BLaER1 treated with 17β-estradiol and CSF1 and Interleukin-3, amounts not matched to agents 10 nM and 100 nM (cell line): ENCODE measurements at regions not wholly inside any gene's neighbourhood (a gene's known extent, or its start where the extent isn't known, plus 50 kb on each side); places are given as distances from the start of the nearest gene placed in this dataset.
"Not testable (repeated sequence)": the region's sequence is repeated elsewhere in the genome, so short reads cannot be mapped to it uniquely, and the experiment has no call there.

Experiments
- H3K27ac ChIP-seq, 11 experiments: shearing (Covaris generic); formaldehyde crosslinking; 2 replicates each; pipeline ENCODE4 v1.8.1; 2022
- H3K27me3 ChIP-seq, 11 experiments: shearing (Covaris generic); formaldehyde crosslinking; 2 replicates each; pipeline ENCODE4 v1.8.1; 2022
- H3K36me3 ChIP-seq, 11 experiments: shearing (Covaris generic); formaldehyde crosslinking; 2 replicates each; pipeline ENCODE4 v1.8.1; 2022
- H3K4me1 ChIP-seq, 10 experiments: shearing (Covaris generic); formaldehyde crosslinking; 2 replicates each; pipeline ENCODE4 v1.8.1; 2022
- H3K4me2 ChIP-seq, 11 experiments: shearing (Covaris generic); formaldehyde crosslinking; 2 replicates each; pipeline ENCODE4 v1.8.1; 2022
- H3K4me3 ChIP-seq, 10 experiments: shearing (Covaris generic); formaldehyde crosslinking; 2 replicates each; pipeline ENCODE4 v1.8.1; 2022
- H3K9ac ChIP-seq, 11 experiments: shearing (Covaris generic); formaldehyde crosslinking; 2 replicates each; pipeline ENCODE4 v1.8.1; 2022
- H3K9me3 ChIP-seq, 11 experiments: shearing (Covaris generic); formaldehyde crosslinking; replicated peaks in 1 of 11; 2 replicates each; pipeline ENCODE4 v1.8.1; 2022
- H4K20me1 ChIP-seq, 11 experiments: shearing (Covaris generic); formaldehyde crosslinking; 2 replicates each; pipeline ENCODE4 v1.8.1; 2022
- Cebpa-rat ChIP-seq, 11 experiments: shearing (Covaris generic); IDR thresholded peaks; 2 replicates each; pipeline ENCODE4 v1.8.1; 2022

GRCh38 chr20:50357783-50358161, 152.4 kb upstream of the PTPN1 start:
- no peak overlapping the region for H3K9ac ChIP-seq
- H3K36me3 ChIP-seq, result no peaks in the 10 kb centered on the region
- H4K20me1 ChIP-seq, result no peaks in the 10 kb centered on the region
- peak overlapping the region in 5 of 11 experiments; percentile 35 to 58 (median 39); a peak in 4 of 22 replicates for H3K4me2 ChIP-seq
- H3K4me3 ChIP-seq, result no peak overlapping the region
- no peaks in the 10 kb centered on the region for H3K9me3 ChIP-seq
- no peak for TF ChIP-seq Cebpa-rat (IDR thresholded peaks at IDR 0.05)
- H3K4me1 ChIP-seq, result peaks cover 26 to 73% (median 52%) of the 10 kb centered on the region in 10 experiments
- H3K27me3 ChIP-seq, result no peaks in the 10 kb centered on the region
- no peak overlapping the region for H3K27ac ChIP-seq

GRCh38 chr20:50358166-50358565, 152.0 kb upstream of the PTPN1 start:
- no peaks in the 10 kb centered on the region for H3K27me3 ChIP-seq

GRCh38 chr20:50358971-50359370, 151.2 kb upstream of the PTPN1 start:
- peak overlapping the region in 10 of 11 experiments; percentile 5 to 44 (median 36); a peak in 12 of 22 replicates for H3K4me2 ChIP-seq
- peaks cover 22 to 73% (median 52%) of the 10 kb centered on the region in 10 experiments for H3K4me1 ChIP-seq
- H3K36me3 ChIP-seq, result no peaks in the 10 kb centered on the region
- H3K27me3 ChIP-seq, result no peaks in the 10 kb centered on the region
- H3K4me3 ChIP-seq, result no peak overlapping the region
- H3K9me3 ChIP-seq, result no peaks in the 10 kb centered on the region
- H3K27ac ChIP-seq, result peak overlapping the region in 2 of 11 experiments; percentile 18 to 20; a peak in 3 of 22 replicates
- TF ChIP-seq Cebpa-rat (IDR thresholded peaks at IDR 0.05), result no peak
- no peaks in the 10 kb centered on the region for H4K20me1 ChIP-seq
- H3K9ac ChIP-seq, result no peak overlapping the region; a peak in 1 of 22 replicates

More at GRCh38 chr20:50358166-50358565, 152.0 kb upstream of the PTPN1 start:
- Histone ChIP-seq H3K36me3 (no peaks in the 10 kb centered on the region), H3K4me3 (no peak overlapping the region), H3K27ac (peak overlapping the region in 2 of 11 experiments; percentile 1 to 40; a peak in 3 of 22 replicates), H3K4me2 (peak overlapping the region in 6 of 11 experiments; percentile 5 to 57 (median 38); a peak in 6 of 22 replicates), H3K4me1 (peaks cover 22 to 73% (median 52%) of the 10 kb centered on the region in 10 experiments), H3K9ac (peak overlapping the region in 1 of 11 experiments; percentile 19; a peak in 2 of 22 replicates), H4K20me1 (no peaks in the 10 kb centered on the region), H3K9me3 (no peaks in the 10 kb centered on the region)
- no peak for TF ChIP-seq Cebpa-rat (IDR thresholded peaks at IDR 0.05)

GRCh38 chr20:50359607-50360217, 150.5 kb upstream of the PTPN1 start:
- peaks cover 28 to 75% (median 59%) of the 10 kb centered on the region in 10 experiments for H3K4me1 ChIP-seq
- H3K36me3 ChIP-seq, result no peaks in the 10 kb centered on the region
- peak overlapping the region in 7 of 11 experiments; percentile 5 to 62 (median 41); a peak in 9 of 22 replicates for H3K4me2 ChIP-seq
- H3K27me3 ChIP-seq, result no peaks in the 10 kb centered on the region
- no peaks in the 10 kb centered on the region for H4K20me1 ChIP-seq
- no peak overlapping the region for H3K4me3 ChIP-seq
- no peak overlapping the region; a peak in 1 of 22 replicates for H3K9ac ChIP-seq
- H3K9me3 ChIP-seq, result no peaks in the 10 kb centered on the region
- no peak for TF ChIP-seq Cebpa-rat (IDR thresholded peaks at IDR 0.05)
- H3K27ac ChIP-seq, result peak overlapping the region in 3 of 11 experiments; percentile 20 to 43 (median 21); a peak in 5 of 22 replicates

- Histone ChIP-seq H3K27me3 (no peaks in the 10 kb centered on the region), H3K9me3 (no peaks in the 10 kb centered on the region)
Observed at GRCh38 chr20:50360218-50360672, 149.9 kb upstream of the PTPN1 start.

GRCh38 chr20:50360921-50361320, 149.3 kb upstream of the PTPN1 start:
- no peaks in the 10 kb centered on the region for H3K27me3 ChIP-seq
- H4K20me1 ChIP-seq, result no peaks in the 10 kb centered on the region
- no peak overlapping the region for H3K4me3 ChIP-seq
- TF ChIP-seq Cebpa-rat (IDR thresholded peaks at IDR 0.05), result no peak
- no peaks in the 10 kb centered on the region for H3K9me3 ChIP-seq
- H3K4me2 ChIP-seq, result peak overlapping the region; percentile 6 to 71 (median 50); a peak in 18 of 22 replicates
- H3K4me1 ChIP-seq, result peaks cover 40 to 82% (median 71%) of the 10 kb centered on the region in 10 experiments
- no peaks in the 10 kb centered on the region for H3K36me3 ChIP-seq
- peak overlapping the region in 7 of 11 experiments; percentile 8 to 32 (median 18); a peak in 4 of 22 replicates for H3K9ac ChIP-seq
- peak overlapping the region in 6 of 11 experiments; percentile 3 to 45 (median 24); a peak in 6 of 22 replicates for H3K27ac ChIP-seq

More at GRCh38 chr20:50360218-50360672, 149.9 kb upstream of the PTPN1 start:
- H3K4me3 ChIP-seq, result no peak overlapping the region
- no peaks in the 10 kb centered on the region for H3K36me3 ChIP-seq
- no peak for TF ChIP-seq Cebpa-rat (IDR thresholded peaks at IDR 0.05)
- peaks cover 33 to 77% (median 64%) of the 10 kb centered on the region in 10 experiments for H3K4me1 ChIP-seq
- H3K9ac ChIP-seq, result peak overlapping the region in 1 of 11 experiments; percentile 32; a peak in 1 of 22 replicates
- H3K4me2 ChIP-seq, result peak overlapping the region in 4 of 11 experiments; percentile 5 to 62 (median 44); a peak in 6 of 22 replicates
- peak overlapping the region in 2 of 11 experiments; percentile 3 to 45; a peak in 3 of 22 replicates for H3K27ac ChIP-seq
- no peaks in the 10 kb centered on the region for H4K20me1 ChIP-seq

- not testable (repeated sequence) for H3K27ac ChIP-seq, H3K9ac ChIP-seq, H3K27me3 ChIP-seq, H3K9me3 ChIP-seq, H4K20me1 ChIP-seq, H3K36me3 ChIP-seq, H3K4me2 ChIP-seq, H3K4me3 ChIP-seq
- H3K4me1 ChIP-seq, result peaks cover 44 to 83% (median 74%) of the 10 kb centered on the region in 10 experiments
Observed at GRCh38 chr20:50362177-50362576, 148.0 kb upstream of the PTPN1 start.

GRCh38 chr20:50363027-50363426, 147.2 kb upstream of the PTPN1 start:
- H3K4me3 ChIP-seq, result no peak overlapping the region
- peak overlapping the region in 1 of 11 experiments; percentile 87; a peak in 1 of 22 replicates for H3K27ac ChIP-seq
- TF ChIP-seq Cebpa-rat (IDR thresholded peaks at IDR 0.05), result no peak
- peak overlapping the region in 8 of 11 experiments; percentile 12 to 77 (median 67); a peak in 5 of 22 replicates for H3K4me2 ChIP-seq
- H3K9ac ChIP-seq, result no peak overlapping the region
- H4K20me1 ChIP-seq, result no peaks in the 10 kb centered on the region
- H3K4me1 ChIP-seq, result peaks cover 51 to 87% (median 76%) of the 10 kb centered on the region in 10 experiments
- no peaks in the 10 kb centered on the region for H3K36me3 ChIP-seq
- H3K27me3 ChIP-seq, result no peaks in the 10 kb centered on the region
- H3K9me3 ChIP-seq, result peaks cover 0 to 5% (median 0%) of the 10 kb centered on the region in 11 experiments; a peak in 1 of 22 replicates

- Histone ChIP-seq H3K4me1 (peaks cover 55 to 90% (median 79%) of the 10 kb centered on the region in 10 experiments), H3K4me2 (peak overlapping the region in 10 of 11 experiments; percentile 12 to 82 (median 67); a peak in 13 of 22 replicates), H3K36me3 (no peaks in the 10 kb centered on the region), H3K27ac (peak overlapping the region in 3 of 11 experiments; percentile 14 to 87 (median 21); a peak in 4 of 22 replicates), H3K4me3 (no peak overlapping the region), H3K27me3 (no peaks in the 10 kb centered on the region), H3K9ac (no peak overlapping the region), H4K20me1 (no peaks in the 10 kb centered on the region), H3K9me3 (peaks cover 0 to 5% (median 0%) of the 10 kb centered on the region in 11 experiments; a peak in 1 of 22 replicates)
- no peak for TF ChIP-seq Cebpa-rat (IDR thresholded peaks at IDR 0.05)
Observed at GRCh38 chr20:50363479-50363878, 146.7 kb upstream of the PTPN1 start.
